ENCODE measurements at regions not wholly inside any gene's neighbourhood (a gene's known extent, or its start where the extent isn't known, plus 50 kb on each side); places are given as distances from the start of the nearest gene placed in this dataset.

DNA sequence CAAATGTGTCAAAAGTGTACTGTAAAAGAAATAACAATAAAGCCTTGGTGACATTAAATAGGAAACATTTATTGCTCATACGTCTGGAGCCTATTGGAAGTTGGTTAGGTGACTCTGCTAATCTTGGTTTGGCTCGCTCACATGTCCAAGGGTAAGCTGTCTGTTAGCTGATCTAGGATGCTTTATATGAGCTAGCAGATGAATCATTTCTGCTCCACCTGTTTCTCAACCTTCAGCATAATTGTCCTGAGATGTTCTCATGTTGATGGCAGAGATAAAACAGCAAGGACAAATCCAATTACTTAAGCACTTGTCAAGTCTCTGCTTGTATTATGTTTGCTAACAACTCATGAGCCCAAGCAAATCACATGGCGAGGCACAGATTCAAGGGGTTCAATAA is 56.0 kb upstream of the CD53 start:
- no peak overlapping the region for H3K4me3 ChIP-seq (ENCODE audit: low read length)
- H3K27ac ChIP-seq (ENCODE audit: low read depth, low read length), result no peak overlapping the region
- no peaks in the 10 kb centered on the region for H3K9me3 ChIP-seq (ENCODE audit: insufficient read depth, low read depth, low read length)
- H3K9ac ChIP-seq (ENCODE audit: low read depth, low read length), result no peak overlapping the region
- H3K27me3 ChIP-seq (ENCODE audit: insufficient read depth, low read length), result peaks cover 13% of the 10 kb centered on the region; the same call in 1 of the 2 replicates
- WGBS, result 91% methylated on average over 3 of the region's 3 CpGs
- no peaks in the 10 kb centered on the region for H3K36me3 ChIP-seq (ENCODE audit: insufficient read depth, low read length)
- no peaks in the 10 kb centered on the region for H3K4me1 ChIP-seq (ENCODE audit: insufficient read depth, low read length)

DNA sequence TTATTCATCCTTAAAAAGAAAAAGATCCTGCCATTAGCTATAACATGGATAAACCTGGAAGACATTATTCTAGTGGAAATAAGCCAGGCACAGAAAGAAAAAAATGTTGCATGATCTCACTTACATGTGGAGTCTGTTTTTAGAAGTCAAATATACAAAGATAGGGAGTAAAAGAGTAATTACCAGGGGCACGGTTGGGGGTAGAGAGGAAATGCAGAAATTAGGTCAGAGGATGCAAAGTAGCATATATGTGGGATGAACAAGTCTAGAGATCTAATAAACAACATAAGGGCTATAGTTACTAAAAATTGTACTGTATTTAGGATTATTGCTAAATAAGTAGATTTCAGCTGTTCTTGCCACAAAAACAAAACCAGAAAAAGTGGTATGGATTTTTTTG is 61.4 kb upstream of the CD53 start:
- Histone ChIP-seq H3K27ac (ENCODE audit: low read depth, low read length) (no peak overlapping the region), H3K9ac (ENCODE audit: low read depth, low read length) (no peak overlapping the region), H3K4me1 (ENCODE audit: insufficient read depth, low read length) (no peaks in the 10 kb centered on the region), H3K27me3 (ENCODE audit: insufficient read depth, low read length) (peaks cover 15% of the 10 kb centered on the region; the same call in 1 of the 2 replicates), H3K4me3 (ENCODE audit: low read length) (no peak overlapping the region), H3K9me3 (ENCODE audit: insufficient read depth, low read depth, low read length) (no peaks in the 10 kb centered on the region), H3K36me3 (ENCODE audit: insufficient read depth, low read length) (no peaks in the 10 kb centered on the region)
- WGBS, result 38% methylated on average over 1 of the region's 1 CpG

DNA sequence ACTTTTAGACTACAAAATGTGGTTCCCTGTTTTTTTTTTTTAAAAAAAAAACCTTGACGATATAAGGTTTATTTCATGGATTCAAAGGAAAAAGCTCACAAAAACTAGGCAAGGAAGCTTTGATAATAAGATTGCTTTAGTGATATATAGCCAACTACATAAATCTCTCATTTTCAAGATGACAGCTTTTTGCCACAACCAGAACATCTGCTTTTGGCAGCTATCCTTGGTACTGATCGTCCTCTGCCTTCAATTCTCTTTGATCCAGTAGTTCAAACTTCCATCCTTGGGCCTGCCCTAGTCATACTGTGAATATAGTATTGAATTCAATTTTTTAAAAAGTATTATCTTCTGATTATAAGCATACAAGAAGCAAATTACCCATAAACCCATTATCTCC is 72.9 kb upstream of the CD53 start:
- Histone ChIP-seq H3K4me3 (ENCODE audit: low read length) (no peak overlapping the region), H3K9ac (ENCODE audit: low read depth, low read length) (no peak overlapping the region), H3K27ac (ENCODE audit: low read depth, low read length) (no peak overlapping the region), H3K4me1 (ENCODE audit: insufficient read depth, low read length) (no peaks in the 10 kb centered on the region), H3K9me3 (ENCODE audit: insufficient read depth, low read depth, low read length) (no peaks in the 10 kb centered on the region), H3K36me3 (ENCODE audit: insufficient read depth, low read length) (no peaks in the 10 kb centered on the region), H3K27me3 (ENCODE audit: insufficient read depth, low read length) (no peaks in the 10 kb centered on the region)
- WGBS, result 77% methylated on average over 2 of the region's 2 CpGs

DNA sequence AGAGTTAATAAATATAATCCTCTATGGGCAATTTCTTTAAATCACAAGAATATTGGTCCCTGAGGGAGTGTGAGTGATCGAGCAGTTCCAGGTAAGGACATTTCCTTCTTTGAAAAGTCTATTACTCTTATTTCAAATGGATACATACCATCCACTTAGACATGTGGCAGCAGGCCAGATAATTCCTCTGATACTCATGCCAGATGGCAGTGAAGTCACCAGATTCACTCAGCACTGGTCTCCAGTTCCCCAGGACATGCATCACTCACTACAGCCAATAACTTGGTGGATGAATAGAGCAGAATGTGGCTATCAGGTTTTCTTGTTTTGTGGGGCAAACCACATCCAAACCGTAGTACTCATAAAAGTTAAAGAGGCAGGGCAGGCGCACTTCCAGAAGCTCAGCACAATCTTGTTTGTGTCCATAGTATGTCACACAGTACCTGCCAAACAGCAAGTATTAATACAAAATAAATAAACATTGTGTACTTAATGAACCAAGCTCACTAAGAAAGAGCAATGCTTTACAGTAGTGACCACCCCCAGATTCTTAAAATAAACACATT is 74.2 kb upstream of the CD53 start:
- Histone ChIP-seq H3K9me3 (ENCODE audit: insufficient read depth, low read depth, low read length) (no peaks in the 10 kb centered on the region), H3K27me3 (ENCODE audit: insufficient read depth, low read length) (no peaks in the 10 kb centered on the region), H3K4me3 (ENCODE audit: low read length) (no peak overlapping the region), H3K36me3 (ENCODE audit: insufficient read depth, low read length) (no peaks in the 10 kb centered on the region), H3K9ac (ENCODE audit: low read depth, low read length) (no peak overlapping the region), H3K27ac (ENCODE audit: low read depth, low read length) (no peak overlapping the region), H3K4me1 (ENCODE audit: insufficient read depth, low read length) (no peaks in the 10 kb centered on the region)
- 92% methylated on average over 3 of the region's 3 CpGs for WGBS

DNA sequence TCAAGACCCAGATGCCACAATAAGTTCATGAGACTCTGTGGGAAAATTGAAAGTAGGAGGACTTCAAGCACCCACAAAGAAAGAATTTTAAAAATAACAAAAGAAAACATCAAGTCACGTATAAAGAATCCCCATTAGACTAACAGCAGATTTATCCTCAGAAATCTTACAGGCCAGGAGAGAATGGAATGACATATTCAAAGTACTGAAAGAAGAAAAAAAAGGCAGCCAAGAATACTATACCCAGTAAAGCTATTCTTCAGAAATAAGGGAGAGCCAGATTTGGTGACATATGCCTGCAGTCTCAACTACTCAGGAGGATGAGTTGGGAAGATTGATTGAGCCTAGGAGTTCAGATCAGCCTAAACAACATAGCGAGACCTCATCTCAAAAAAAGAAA is 84.3 kb upstream of the CD53 start:
- Histone ChIP-seq H3K9ac (ENCODE audit: low read depth, low read length) (no peak overlapping the region), H3K9me3 (ENCODE audit: insufficient read depth, low read depth, low read length) (peaks cover 8% of the 10 kb centered on the region; the same call in 1 of the 2 replicates), H3K27ac (ENCODE audit: low read depth, low read length) (no peak overlapping the region), H3K27me3 (ENCODE audit: insufficient read depth, low read length) (peaks cover 4% of the 10 kb centered on the region), H3K4me1 (ENCODE audit: insufficient read depth, low read length) (no peaks in the 10 kb centered on the region), H3K4me3 (ENCODE audit: low read length) (no peak overlapping the region), H3K36me3 (ENCODE audit: insufficient read depth, low read length) (no peaks in the 10 kb centered on the region)
- 83% methylated on average over 1 of the region's 2 CpGs for WGBS

DNA sequence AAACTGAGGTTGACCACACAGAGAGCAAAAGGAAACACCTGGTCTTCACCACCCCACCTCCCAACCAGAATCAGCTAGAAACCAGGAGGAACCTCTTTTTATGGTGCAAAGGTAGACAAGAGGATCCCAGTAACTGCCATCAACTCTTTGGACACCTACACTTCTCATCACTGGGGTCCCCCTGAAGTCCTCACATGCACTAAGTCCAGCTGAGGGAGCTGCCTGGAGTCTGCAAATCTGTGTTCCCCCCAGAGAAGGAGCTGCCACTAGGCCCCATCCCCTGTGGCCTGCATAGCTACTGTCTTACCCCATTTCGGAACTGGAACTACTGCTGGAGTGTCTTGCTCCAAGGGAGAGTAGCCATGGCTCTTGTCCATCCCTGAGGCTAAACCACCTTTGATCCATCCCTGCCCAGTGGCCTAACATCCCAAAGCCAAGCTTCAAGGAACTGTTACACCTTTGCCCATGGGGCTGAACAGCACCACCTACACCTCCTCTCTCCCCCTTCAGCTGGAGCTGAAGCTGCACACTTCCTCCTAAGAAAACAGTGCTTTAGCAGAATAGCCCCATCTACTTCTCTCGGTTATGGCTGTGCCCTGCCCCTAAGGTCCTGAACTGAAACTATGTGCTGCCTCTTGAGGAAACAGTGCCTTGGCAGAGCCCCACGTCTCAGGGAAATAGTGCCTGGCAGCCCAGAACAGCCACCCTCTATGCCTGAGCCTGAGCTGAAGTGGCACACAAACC is 85.4 kb upstream of the CD53 start:
- 75% methylated on average over 3 of the region's 3 CpGs for WGBS

DNA sequence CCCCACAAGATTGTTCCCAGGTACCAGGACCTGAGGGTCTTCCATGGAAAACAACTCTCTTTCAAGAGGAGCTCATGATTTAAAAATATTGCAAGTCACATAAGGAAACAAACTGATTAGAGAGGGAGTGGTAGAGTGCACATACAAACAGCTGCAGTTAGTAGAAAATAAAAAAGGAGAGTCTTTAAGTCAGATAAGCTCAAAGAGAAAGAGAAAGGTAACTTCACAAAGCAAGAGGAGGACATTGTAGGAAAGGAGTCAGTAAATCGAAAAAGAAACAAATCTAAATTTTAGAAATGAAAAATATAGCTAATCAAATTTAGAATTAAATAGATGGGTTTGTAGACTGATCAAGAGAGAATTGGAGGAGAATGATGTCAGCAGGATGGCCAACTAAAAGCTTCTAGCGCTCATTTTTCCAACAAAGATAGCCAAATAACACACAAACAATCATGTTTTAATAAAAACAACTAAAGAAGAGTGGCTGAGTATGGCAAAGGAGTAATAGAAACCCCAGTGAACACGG is 86.1 kb upstream of the CD53 start:
- Histone ChIP-seq H3K27ac (ENCODE audit: low read depth, low read length) (no peak overlapping the region), H3K4me3 (ENCODE audit: low read length) (no peak overlapping the region), H3K9me3 (ENCODE audit: insufficient read depth, low read depth, low read length) (peaks cover 8% of the 10 kb centered on the region; the same call in 1 of the 2 replicates), H3K36me3 (ENCODE audit: insufficient read depth, low read length) (no peaks in the 10 kb centered on the region), H3K27me3 (ENCODE audit: insufficient read depth, low read length) (peaks cover 4% of the 10 kb centered on the region), H3K4me1 (ENCODE audit: insufficient read depth, low read length) (no peaks in the 10 kb centered on the region), H3K9ac (ENCODE audit: low read depth, low read length) (no peak overlapping the region)
- WGBS, result 63% methylated on average over 2 of the region's 3 CpGs

More for the DNA sequence above, 85.4 kb upstream of the CD53 start:
- no peaks in the 10 kb centered on the region for H3K36me3 ChIP-seq (ENCODE audit: insufficient read depth, low read length)
- H3K9me3 ChIP-seq (ENCODE audit: insufficient read depth, low read depth, low read length), result peaks cover 8% of the 10 kb centered on the region; the same call in 1 of the 2 replicates
- no peaks in the 10 kb centered on the region for H3K4me1 ChIP-seq (ENCODE audit: insufficient read depth, low read length)
- no peak overlapping the region for H3K4me3 ChIP-seq (ENCODE audit: low read length)
- H3K9ac ChIP-seq (ENCODE audit: low read depth, low read length), result no peak overlapping the region
- H3K27ac ChIP-seq (ENCODE audit: low read depth, low read length), result no peak overlapping the region
- peaks cover 4% of the 10 kb centered on the region for H3K27me3 ChIP-seq (ENCODE audit: insufficient read depth, low read length)

DNA sequence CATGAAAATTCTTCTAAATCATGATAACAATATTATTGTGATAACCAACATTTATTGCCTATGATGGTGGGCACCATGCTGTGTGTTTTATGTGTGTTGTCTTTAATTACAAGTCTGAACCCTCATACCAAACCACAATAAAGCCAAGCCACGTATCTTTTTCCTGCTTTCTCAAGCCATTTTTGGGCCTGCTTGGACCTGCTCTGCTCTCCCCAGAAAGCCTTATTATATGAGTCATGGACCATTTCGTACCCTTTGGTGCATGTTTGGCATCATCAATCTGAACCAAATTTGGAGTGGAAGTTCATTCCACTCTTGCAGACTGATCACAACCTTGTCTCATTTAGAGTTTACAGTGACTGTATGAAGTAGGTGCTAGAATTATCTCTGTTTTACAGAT is 87.3 kb upstream of the CD53 start:
- 72% methylated on average over 2 of the region's 2 CpGs for whole genome bisulfite sequencing
- no peak overlapping the region for H3K27ac ChIP-seq (ENCODE audit: low read depth, low read length)
- no peak overlapping the region for H3K9ac ChIP-seq (ENCODE audit: low read depth, low read length)

DNA sequence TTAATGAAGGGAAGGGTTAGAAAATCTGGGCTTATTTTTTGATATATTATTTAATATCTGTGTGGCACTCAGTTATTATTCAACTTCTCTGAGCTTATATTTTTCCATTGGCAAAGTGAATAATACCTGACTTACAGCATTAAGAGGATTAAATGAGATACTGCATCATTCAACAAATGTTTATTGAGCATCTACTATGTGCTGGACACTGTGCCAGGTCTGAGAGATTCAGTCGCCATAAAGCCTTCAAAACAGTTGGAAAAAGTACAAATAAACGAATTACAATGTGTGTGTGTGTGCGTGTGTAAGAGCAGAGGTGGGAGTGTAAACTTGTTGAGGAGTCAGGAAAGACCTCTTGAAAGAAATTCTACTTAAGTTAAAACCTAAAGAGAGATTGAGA is 87.9 kb upstream of the CD53 start:
- Histone ChIP-seq H3K9ac (ENCODE audit: low read depth, low read length) (no peak overlapping the region), H3K9me3 (ENCODE audit: insufficient read depth, low read depth, low read length) (peaks cover 8% of the 10 kb centered on the region; the same call in 1 of the 2 replicates), H3K27me3 (ENCODE audit: insufficient read depth, low read length) (peaks cover 5% of the 10 kb centered on the region), H3K4me1 (ENCODE audit: insufficient read depth, low read length) (no peaks in the 10 kb centered on the region), H3K36me3 (ENCODE audit: insufficient read depth, low read length) (no peaks in the 10 kb centered on the region), H3K4me3 (ENCODE audit: low read length) (no peak overlapping the region), H3K27ac (ENCODE audit: low read depth, low read length) (no peak overlapping the region)
- 82% methylated on average over 3 of the region's 3 CpGs for WGBS

More for the DNA sequence above, 87.3 kb upstream of the CD53 start:
- Histone ChIP-seq H3K27me3 (ENCODE audit: insufficient read depth, low read length) (no peaks in the 10 kb centered on the region; the same call in 1 of the 2 replicates), H3K36me3 (ENCODE audit: insufficient read depth, low read length) (no peaks in the 10 kb centered on the region), H3K4me3 (ENCODE audit: low read length) (no peak overlapping the region), H3K4me1 (ENCODE audit: insufficient read depth, low read length) (no peaks in the 10 kb centered on the region), H3K9me3 (ENCODE audit: insufficient read depth, low read depth, low read length) (peaks cover 8% of the 10 kb centered on the region; the same call in 1 of the 2 replicates)

DNA sequence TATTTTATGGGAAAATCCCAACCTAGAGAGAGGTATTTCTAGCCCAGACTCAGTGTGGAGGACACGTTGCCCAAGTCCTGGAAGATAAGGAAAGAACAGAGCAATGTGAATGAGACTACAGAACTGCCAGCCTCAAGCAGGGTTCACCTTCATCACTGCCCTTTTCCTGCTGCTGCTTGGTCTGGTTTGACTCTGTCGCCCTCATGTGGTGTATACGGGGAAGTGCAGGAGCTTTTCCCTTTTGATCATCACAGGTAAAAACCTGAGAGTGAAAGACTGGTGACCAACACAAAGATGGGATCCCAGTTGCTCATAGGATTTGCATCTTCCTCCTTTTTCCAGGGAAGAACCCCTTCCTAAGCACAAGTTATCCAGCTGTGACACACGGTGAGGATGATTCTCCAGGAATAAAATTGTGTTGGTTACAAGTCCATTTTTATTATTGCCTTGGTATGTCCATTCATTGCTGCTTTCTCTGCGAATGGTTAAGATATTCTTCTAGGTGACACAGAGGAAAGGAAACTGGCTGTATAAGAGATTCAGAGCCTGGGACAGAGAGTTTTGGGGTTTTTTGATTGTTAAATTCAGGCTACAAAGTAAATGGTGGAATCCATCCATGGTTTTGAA is 89.5 kb upstream of the CD53 start:
- no peaks in the 10 kb centered on the region for H3K36me3 ChIP-seq (ENCODE audit: insufficient read depth, low read length)
- H3K9ac ChIP-seq (ENCODE audit: low read depth, low read length), result no peak overlapping the region
- H3K9me3 ChIP-seq (ENCODE audit: insufficient read depth, low read depth, low read length), result 0 out of 2 replicates have a peak, but pooled peaks cover 3% of the 10 kb centered on the region
- 18% methylated on average over 5 of the region's 5 CpGs for WGBS
- no peaks in the 10 kb centered on the region for H3K4me1 ChIP-seq (ENCODE audit: insufficient read depth, low read length)
- H3K27me3 ChIP-seq (ENCODE audit: insufficient read depth, low read length), result peaks cover 9% of the 10 kb centered on the region
- no peak overlapping the region for H3K27ac ChIP-seq (ENCODE audit: low read depth, low read length)
- H3K4me3 ChIP-seq (ENCODE audit: low read length), result no peak overlapping the region

DNA sequence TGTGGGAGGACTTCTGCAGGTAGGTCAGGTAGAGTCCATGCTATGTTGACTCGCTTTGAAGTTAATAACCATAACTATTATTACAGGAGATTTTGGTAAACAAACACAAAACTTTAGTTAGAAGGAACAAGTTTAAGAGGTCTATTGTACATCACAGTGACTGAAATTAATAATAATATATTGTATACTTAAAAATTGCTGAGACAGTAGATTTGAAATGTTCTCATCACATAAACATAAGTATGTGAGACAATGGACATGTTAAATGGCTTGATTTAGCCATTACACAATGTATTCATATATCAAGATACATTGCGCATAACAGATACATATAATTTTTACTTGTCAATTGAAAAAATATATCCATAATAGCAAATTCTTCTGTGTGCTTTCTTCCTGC is 91.4 kb upstream of the CD53 start:
- H3K27ac ChIP-seq (ENCODE audit: low read depth, low read length), result no peak overlapping the region
- H3K9ac ChIP-seq (ENCODE audit: low read depth, low read length), result no peak overlapping the region
- H3K4me3 ChIP-seq (ENCODE audit: low read length), result no peak overlapping the region
- no peaks in the 10 kb centered on the region for H3K36me3 ChIP-seq (ENCODE audit: insufficient read depth, low read length)
- no peaks in the 10 kb centered on the region for H3K9me3 ChIP-seq (ENCODE audit: insufficient read depth, low read depth, low read length)
- H3K27me3 ChIP-seq (ENCODE audit: insufficient read depth, low read length), result peaks cover 14% of the 10 kb centered on the region
- 80% methylated on average over 2 of the region's 2 CpGs for WGBS
- H3K4me1 ChIP-seq (ENCODE audit: insufficient read depth, low read length), result no peaks in the 10 kb centered on the region
